ENCODE measurements at regions not wholly inside any gene's neighbourhood (a gene's known extent, or its start where the extent isn't known, plus 50 kb on each side); places are given as distances from the start of the nearest gene placed in this dataset.

- FAIRE-seq: no peak
- no peak for DNase-seq (ENCODE audit: insufficient read length)
- TF ChIP-seq POLR2A (IDR thresholded peaks at IDR 0.05; ENCODE audit: low read depth, low read length) (no peak), POLR2AphosphoS5 (IDR thresholded peaks at IDR 0.05; ENCODE audit: low read depth, low read length) (no peak), TAF1 (IDR thresholded peaks at IDR 0.05; ENCODE audit: borderline replicate concordance, low read depth, low read length) (no peak)
Measured at GRCh38 chr7:114051871-114052331, 133.1 kb upstream of the PPP1R3A start.

- DNase-seq (ENCODE audit: insufficient read length): no peak
- no peak for TF ChIP-seq TAF1 (IDR thresholded peaks at IDR 0.05; ENCODE audit: borderline replicate concordance, low read depth, low read length)
- no peak for TF ChIP-seq POLR2A (IDR thresholded peaks at IDR 0.05; ENCODE audit: low read depth, low read length)
- TF ChIP-seq POLR2AphosphoS5 (IDR thresholded peaks at IDR 0.05; ENCODE audit: low read depth, low read length): no peak
Measured at GRCh38 chr7:114050571-114050970, 131.8 kb upstream of the PPP1R3A start.

DNA sequence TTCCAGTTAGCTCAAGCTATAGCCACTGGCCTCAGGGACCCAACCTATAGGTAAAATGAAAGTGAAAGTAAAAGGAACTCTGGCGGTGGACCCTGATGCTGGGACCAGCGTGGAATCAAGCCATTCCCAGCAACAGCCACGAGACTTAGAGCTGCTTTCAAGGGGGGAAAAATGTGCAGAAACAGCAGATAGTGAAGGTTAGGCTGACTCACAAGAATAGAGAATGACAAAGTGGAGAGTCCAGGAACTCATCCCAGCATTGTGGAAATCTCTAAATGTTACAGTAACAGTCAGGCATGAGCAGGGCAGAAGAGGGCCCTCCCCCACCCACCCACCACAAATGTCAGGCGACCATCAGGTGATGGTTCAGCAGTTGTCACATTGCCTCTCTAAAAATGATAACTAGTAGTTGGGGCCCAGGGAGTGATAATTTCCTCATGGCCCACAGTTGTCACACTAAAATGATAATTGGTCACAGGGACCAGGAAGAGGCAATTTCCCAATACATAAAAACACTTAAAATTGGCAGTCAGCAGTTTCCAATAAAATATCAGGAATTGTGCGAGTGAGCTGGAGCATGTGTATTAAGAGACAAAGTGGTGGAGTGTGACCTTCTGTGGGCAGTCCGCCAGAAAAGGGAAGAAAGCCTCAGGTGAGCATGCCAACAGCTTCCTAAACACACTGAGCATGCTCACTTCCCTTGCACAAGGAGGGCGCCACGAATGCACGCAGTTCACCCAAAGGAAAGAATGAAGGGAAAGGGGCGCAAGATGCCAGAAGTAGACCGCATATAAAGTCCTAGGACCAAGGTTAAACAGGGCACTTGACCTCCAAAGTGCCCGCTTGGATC lies 129.8 kb upstream of the PPP1R3A start:
- FAIRE-seq (peak; percentile 38), DNase-seq (ENCODE audit: insufficient read length) (no peak)

More at GRCh38 chr7:114050571-114050970, 131.8 kb upstream of the PPP1R3A start:
- no peak for FAIRE-seq

GRCh38 chr7:114047889-114048288 lies 129.1 kb upstream of the PPP1R3A start:
- no peak for TF ChIP-seq POLR2A (IDR thresholded peaks at IDR 0.05; ENCODE audit: low read depth, low read length)
- TF ChIP-seq POLR2AphosphoS5 (IDR thresholded peaks at IDR 0.05; ENCODE audit: low read depth, low read length): no peak
- no peak for TF ChIP-seq TAF1 (IDR thresholded peaks at IDR 0.05; ENCODE audit: borderline replicate concordance, low read depth, low read length)
- no peak for FAIRE-seq
- DNase-seq (ENCODE audit: insufficient read length): no peak

More for the DNA sequence above, 129.8 kb upstream of the PPP1R3A start:
- no peak for TF ChIP-seq TAF1 (IDR thresholded peaks at IDR 0.05; ENCODE audit: borderline replicate concordance, low read depth, low read length)
- no peak for TF ChIP-seq POLR2A (IDR thresholded peaks at IDR 0.05; ENCODE audit: low read depth, low read length)
- no peak for TF ChIP-seq POLR2AphosphoS5 (IDR thresholded peaks at IDR 0.05; ENCODE audit: low read depth, low read length)

DNA sequence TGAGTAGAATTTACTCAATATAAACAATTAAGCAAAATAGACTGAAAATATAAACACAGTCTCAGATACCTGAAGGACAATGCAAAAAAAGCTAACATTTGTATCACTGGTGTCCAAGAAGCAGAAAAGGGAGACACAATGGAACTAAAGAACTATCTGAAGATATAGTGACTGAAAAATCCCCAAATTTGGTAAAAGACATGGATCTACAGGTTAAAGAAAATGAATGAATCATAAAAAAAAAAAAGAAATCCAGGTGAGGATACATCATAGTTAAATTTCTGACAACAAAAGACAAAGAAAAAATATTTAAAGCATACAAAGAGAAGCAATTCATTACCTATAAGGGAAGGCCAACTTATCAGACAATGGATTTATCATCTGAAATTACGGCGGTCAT lies 114.7 kb upstream of the PPP1R3A start:
- FAIRE-seq (no peak), DNase-seq (ENCODE audit: insufficient read length) (no peak)
- TF ChIP-seq POLR2A (IDR thresholded peaks at IDR 0.05; ENCODE audit: low read depth, low read length): no peak
- no peak for TF ChIP-seq POLR2AphosphoS5 (IDR thresholded peaks at IDR 0.05; ENCODE audit: low read depth, low read length)
- no peak for TF ChIP-seq TAF1 (IDR thresholded peaks at IDR 0.05; ENCODE audit: borderline replicate concordance, low read depth, low read length)

- TF ChIP-seq TAF1 (IDR thresholded peaks at IDR 0.05; ENCODE audit: borderline replicate concordance, low read depth, low read length): no peak
- no peak for TF ChIP-seq POLR2A (IDR thresholded peaks at IDR 0.05; ENCODE audit: low read depth, low read length)
- no peak for TF ChIP-seq POLR2AphosphoS5 (IDR thresholded peaks at IDR 0.05; ENCODE audit: low read depth, low read length)
- no peak for DNase-seq (ENCODE audit: insufficient read length)
- no peak for FAIRE-seq
Measured at GRCh38 chr7:114026486-114027089, 107.8 kb upstream of the PPP1R3A start.

DNA sequence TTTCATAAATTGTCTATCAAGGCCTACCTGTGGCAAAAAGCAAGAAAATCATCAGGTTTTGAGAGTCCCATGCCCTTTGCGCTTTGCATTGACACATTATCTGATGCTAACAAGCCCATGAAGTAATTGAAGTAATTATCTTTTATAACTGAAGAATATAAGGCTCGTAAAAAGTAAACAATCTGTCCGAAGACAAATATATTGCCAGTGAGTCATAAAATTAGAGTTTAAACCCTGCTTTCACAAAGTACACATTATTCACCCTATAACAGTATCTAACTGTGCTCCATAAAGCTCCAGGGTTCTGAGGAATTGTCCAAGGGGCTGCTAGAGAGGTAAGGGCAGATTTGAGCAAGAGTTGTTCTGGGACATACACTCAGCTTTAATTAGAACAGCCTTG lies 102.3 kb upstream of the PPP1R3A start:
- FAIRE-seq: no peak

DNA sequence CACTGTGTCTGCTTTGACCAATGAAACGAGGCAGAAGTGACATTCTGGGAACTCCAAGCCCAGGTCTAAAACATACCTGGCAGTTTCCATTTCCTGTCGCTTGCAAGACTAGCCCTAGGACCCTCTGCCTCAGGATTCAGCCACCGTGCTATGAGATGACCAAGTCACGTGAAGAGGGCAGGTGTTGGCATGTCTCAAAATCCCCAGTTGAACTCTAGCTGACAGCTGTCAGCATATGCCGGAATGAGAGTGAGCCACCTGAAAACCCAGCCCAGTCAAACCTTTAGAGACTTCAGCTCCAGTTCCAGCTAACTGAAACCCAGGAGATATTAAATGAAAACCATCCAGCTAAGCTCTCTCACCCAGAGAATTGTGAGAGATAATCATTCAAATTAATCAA lies 89.9 kb upstream of the PPP1R3A start:
- TF ChIP-seq POLR2AphosphoS5 (IDR thresholded peaks at IDR 0.05; ENCODE audit: low read depth, low read length): no peak
- no peak for TF ChIP-seq TAF1 (IDR thresholded peaks at IDR 0.05; ENCODE audit: borderline replicate concordance, low read depth, low read length)
- TF ChIP-seq POLR2A (IDR thresholded peaks at IDR 0.05; ENCODE audit: low read depth, low read length): no peak
- FAIRE-seq (no peak), DNase-seq (ENCODE audit: insufficient read length) (no peak)

More for the DNA sequence above, 102.3 kb upstream of the PPP1R3A start:
- TF ChIP-seq POLR2AphosphoS5 (IDR thresholded peaks at IDR 0.05; ENCODE audit: low read depth, low read length) (no peak), POLR2A (IDR thresholded peaks at IDR 0.05; ENCODE audit: low read depth, low read length) (no peak), TAF1 (IDR thresholded peaks at IDR 0.05; ENCODE audit: borderline replicate concordance, low read depth, low read length) (no peak)
- no peak for DNase-seq (ENCODE audit: insufficient read length)

GRCh38 chr7:114007386-114007785 lies 88.6 kb upstream of the PPP1R3A start:
- DNase-seq (ENCODE audit: insufficient read length) (no peak), FAIRE-seq (no peak)
- TF ChIP-seq TAF1 (IDR thresholded peaks at IDR 0.05; ENCODE audit: borderline replicate concordance, low read depth, low read length): no peak
- no peak for TF ChIP-seq POLR2A (IDR thresholded peaks at IDR 0.05; ENCODE audit: low read depth, low read length)
- no peak for TF ChIP-seq POLR2AphosphoS5 (IDR thresholded peaks at IDR 0.05; ENCODE audit: low read depth, low read length)

DNA sequence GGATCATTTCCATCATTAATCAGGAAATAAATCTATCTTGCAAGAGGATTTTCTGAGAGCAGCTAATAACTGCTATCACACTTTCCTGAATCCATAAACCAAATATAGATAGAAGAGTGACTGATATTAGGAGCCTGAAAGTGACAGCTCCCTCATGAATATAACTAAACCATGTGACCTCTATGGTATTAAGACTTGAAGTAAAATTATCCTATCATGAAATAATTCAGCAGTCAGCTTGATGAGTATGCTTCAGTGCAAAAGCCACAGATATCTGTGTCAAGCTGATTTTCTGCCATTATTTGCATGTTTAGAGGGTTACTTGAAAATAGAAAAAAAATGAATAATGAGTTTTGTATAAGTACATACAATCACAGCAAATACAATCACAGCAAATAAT lies 80.1 kb upstream of the PPP1R3A start:
- TF ChIP-seq POLR2AphosphoS5 (IDR thresholded peaks at IDR 0.05; ENCODE audit: low read depth, low read length) (no peak), TAF1 (IDR thresholded peaks at IDR 0.05; ENCODE audit: borderline replicate concordance, low read depth, low read length) (no peak)
- FAIRE-seq (no peak), DNase-seq (ENCODE audit: insufficient read length) (no peak)

- FAIRE-seq (no peak), DNase-seq (ENCODE audit: insufficient read length) (no peak)
- TF ChIP-seq TAF1 (IDR thresholded peaks at IDR 0.05; ENCODE audit: borderline replicate concordance, low read depth, low read length) (no peak), POLR2AphosphoS5 (IDR thresholded peaks at IDR 0.05; ENCODE audit: low read depth, low read length) (no peak), POLR2A (IDR thresholded peaks at IDR 0.05; ENCODE audit: low read depth, low read length) (no peak)
Measured at GRCh38 chr7:113996405-113996804, 77.6 kb upstream of the PPP1R3A start.

DNA sequence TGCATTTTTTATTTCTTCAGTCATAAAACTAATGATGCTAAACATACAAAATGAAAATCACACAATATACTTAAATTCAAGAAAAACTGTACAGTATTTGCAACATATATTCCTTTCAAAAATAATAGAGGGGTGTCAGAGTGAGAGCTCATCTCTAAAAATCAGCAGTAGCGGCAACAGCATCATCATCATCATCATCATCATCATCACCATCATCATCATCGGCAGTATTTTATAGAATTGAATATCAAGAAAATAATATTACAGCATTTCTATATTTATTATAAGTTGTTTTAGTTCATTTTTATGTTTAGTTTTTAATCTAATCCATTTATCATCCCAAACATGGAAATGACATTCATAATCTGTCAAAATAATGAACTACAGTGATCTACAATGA lies 67.4 kb upstream of the PPP1R3A start:
- DNase-seq (ENCODE audit: insufficient read length) (no peak), FAIRE-seq (no peak)
- TF ChIP-seq POLR2AphosphoS5 (IDR thresholded peaks at IDR 0.05; ENCODE audit: low read depth, low read length) (no peak), POLR2A (IDR thresholded peaks at IDR 0.05; ENCODE audit: low read depth, low read length) (no peak), TAF1 (IDR thresholded peaks at IDR 0.05; ENCODE audit: borderline replicate concordance, low read depth, low read length) (no peak)
